HepG2 (cell line): ENCODE measurements at regions not wholly inside any gene's neighbourhood (a gene's known extent, or its start where the extent isn't known, plus 50 kb on each side); places are given as distances from the start of the nearest gene placed in this dataset.

Experiments
- ATAC-seq: fragments of 200-7000 bp; cut with Tn5 transposase; 3 replicates; pipeline ENCODE4 v1.9.1; 2020; ENCODE audit warnings: mild to moderate bottlenecking, moderate library complexity
- BruUV-seq: library from RNA; stranded (reverse); fragments of 400-500 nt; replicated peaks from 2 replicates; lab custom pipeline; 2021; lab: Mats Ljungman, UMichigan
- CTCF ChIA-PET: fragments of 300-600 bp; formaldehyde crosslinking; extraction: SDS; loops from one replicate; lab custom pipeline; 2021; ENCODE audit warnings: low total read pairs, inconsistent platforms, low intra/inter-chr PET ratio; lab: Yijun Ruan, JAX
- POLR2A ChIA-PET: fragments of 350-600 bp; sonication (Branson Sonifier 250); formaldehyde crosslinking; loops from one replicate; lab custom pipeline; 2020; ENCODE audit warnings: antibody characterized with exemption, inconsistent platforms; lab: Yijun Ruan, JAX
- DNase-seq: peaks from one replicate; pipeline ENCODE4 v3.0.0-alpha.2; 2015; ENCODE audit warnings: low spot score
- FAIRE-seq: peaks from 3 replicates; lab custom pipeline; 2011; peaks lifted over from hg19 to GRCh38; lab: Jason Lieb, UNC
- H2AFZ ChIP-seq: one replicate; pipeline ENCODE4 v1.6.1; 2011; ENCODE audit warnings: low read length, inconsistent platforms
- H3K27ac ChIP-seq: fragments of 300-600 bp; 3 replicates; pipeline ENCODE4 v1.8.0; 2011; ENCODE audit warnings: mixed run types, mild to moderate bottlenecking, mixed read lengths, low read length, inconsistent platforms; ENCODE audit not compliant: insufficient read depth; ENCODE audit errors: extremely low read length
- H3K27me3 ChIP-seq, 2 experiments: fragments of 200-600 bp in 1 of 2; 2 replicates in 1 of 2; 3 replicates in 1 of 2; pipeline versions ENCODE4 v1.6.0 to v1.8.0; 2011; ENCODE audit warnings: low read length in 2 of 2, mild to moderate bottlenecking in 2 of 2, moderate library complexity in 2 of 2, inconsistent platforms in 1 of 2; ENCODE audit not compliant: insufficient read depth in 2 of 2, control insufficient read depth in 1 of 2
- H3K36me3 ChIP-seq, 2 experiments: fragments of 200-600 bp in 1 of 2; replicated peaks in 1 of 2; 2 replicates in 1 of 2; 3 replicates in 1 of 2; pipeline versions ENCODE4 v1.5.1 to v1.8.0; 2011; ENCODE audit warnings: low read length in 2 of 2, inconsistent platforms in 1 of 2; ENCODE audit not compliant: insufficient read depth in 2 of 2, control insufficient read depth in 1 of 2
- H3K4me1 ChIP-seq: 2 replicates; pipeline ENCODE4 v1.5.1; 2012; ENCODE audit warnings: low read length, inconsistent platforms; ENCODE audit not compliant: insufficient read depth
- H3K4me2 ChIP-seq: 2 replicates; pipeline ENCODE4 v1.6.0; 2011; ENCODE audit warnings: low read depth, low read length, inconsistent platforms
- H3K4me3 ChIP-seq, 3 experiments: fragments of 200-600 bp in 1 of 3; sonication (generic), shearing (Covaris generic) in 1 of 3; replicated peaks in 1 of 3; 2 replicates each; pipeline ENCODE4 v1.5.1; 2011 to 2016; ENCODE audit warnings: low read length in 3 of 3, inconsistent platforms in 2 of 3, low read depth in 2 of 3, mild to moderate bottlenecking in 2 of 3, control low read depth in 1 of 3, mixed read lengths in 1 of 3; ENCODE audit not compliant: insufficient read depth in 1 of 3
- H3K79me2 ChIP-seq: one replicate; pipeline ENCODE4 v1.6.1; 2011; ENCODE audit warnings: low read length, inconsistent platforms; ENCODE audit not compliant: insufficient read depth
- H3K9ac ChIP-seq: 2 replicates; pipeline ENCODE4 v1.6.0; 2011; ENCODE audit warnings: mild to moderate bottlenecking, low read depth, low read length, inconsistent platforms; ENCODE audit not compliant: insufficient read depth
- H3K9me3 ChIP-seq: 2 replicates; pipeline ENCODE4 v1.5.1; 2012; ENCODE audit warnings: mild to moderate bottlenecking, low read length
- H4K20me1 ChIP-seq: 2 replicates; pipeline ENCODE4 v1.6.0; 2011; ENCODE audit warnings: inconsistent platforms, mild to moderate bottlenecking, low read length, moderate library complexity; ENCODE audit not compliant: insufficient read depth
- ATRX ChIP-seq: sonication (generic); formaldehyde crosslinking; IDR thresholded peaks from 2 replicates; pipeline ENCODE4 v1.4.0; 2020; ENCODE audit warnings: missing genetic modification reagents, borderline replicate concordance
- BRD4 ChIP-seq: sonication (generic); formaldehyde crosslinking; IDR thresholded peaks from 2 replicates; pipeline ENCODE4 v1.4.0; 2020; ENCODE audit warnings: missing genetic modification reagents
- MBD4 ChIP-seq: IDR thresholded peaks from 2 replicates; pipeline ENCODE4 v1.6.1; 2012; ENCODE audit warnings: low read length, inconsistent platforms, borderline replicate concordance
- ZNF451 ChIP-seq: sonication (generic); formaldehyde crosslinking; IDR thresholded peaks from 2 replicates; pipeline ENCODE4 v1.5.0; 2020; ENCODE audit warnings: mild to moderate bottlenecking, missing genetic modification reagents
- ZNF672 ChIP-seq: sonication (generic); formaldehyde crosslinking; IDR thresholded peaks from 2 replicates; pipeline ENCODE4 v1.8.1; 2022; ENCODE audit warnings: missing genetic modification reagents
- ZNF674 ChIP-seq: sonication (generic); formaldehyde crosslinking; IDR thresholded peaks from 2 replicates; pipeline ENCODE4 v1.5.0; 2020; ENCODE audit warnings: low read depth, mild to moderate bottlenecking, missing genetic modification reagents
- ZNF746 ChIP-seq: sonication (generic); formaldehyde crosslinking; IDR thresholded peaks from 2 replicates; pipeline ENCODE4 v1.8.0; 2022; ENCODE audit warnings: mild to moderate bottlenecking, missing genetic modification reagents
- ZNF761 ChIP-seq: sonication (generic); formaldehyde crosslinking; conservative IDR thresholded peaks from 2 replicates; pipeline ENCODE4 v1.4.0; 2020; ENCODE audit warnings: mild to moderate bottlenecking, missing genetic modification reagents
- WGBS: methylation state at CpG from one replicate; pipeline ENCODE4 v1.1.6; 2017; ENCODE audit warnings: low lambda C conversion rate; 5-methylcytosine and 5-hydroxymethylcytosine counted together
- in situ Hi-C: cut with HindIII; loops from 2 replicates; pipeline ENCODE4 v1.10.0; 2017; ENCODE audit warnings: low pct_unique_long_range_greater_than_20kb; ENCODE audit not compliant: extremely low pct_ligation_motif_present
- intact Hi-C: fragments of 100-400 bp; cut with micrococcal nuclease; formaldehyde crosslinking; loops from one replicate; pipeline ENCODE4 v1.10.0; 2022; ENCODE audit not compliant: unreplicated experiment
- TF ChIP-seq, protein P1 (sequence below): IDR thresholded peaks from 2 replicates; pipeline ENCODE4 v1.6.1; 2016; ENCODE audit warnings: low read depth, control low read depth
- TF ChIP-seq, protein P2 (sequence below): sonication (generic); formaldehyde crosslinking; IDR thresholded peaks from 2 replicates; pipeline ENCODE4 v1.8.1; 2023; ENCODE audit warnings: missing genetic modification reagents, inconsistent platforms, borderline replicate concordance
- TF ChIP-seq, protein P3 (sequence below): IDR thresholded peaks from 2 replicates; pipeline ENCODE4 v1.6.1; 2016; ENCODE audit warnings: low read depth

DNA sequence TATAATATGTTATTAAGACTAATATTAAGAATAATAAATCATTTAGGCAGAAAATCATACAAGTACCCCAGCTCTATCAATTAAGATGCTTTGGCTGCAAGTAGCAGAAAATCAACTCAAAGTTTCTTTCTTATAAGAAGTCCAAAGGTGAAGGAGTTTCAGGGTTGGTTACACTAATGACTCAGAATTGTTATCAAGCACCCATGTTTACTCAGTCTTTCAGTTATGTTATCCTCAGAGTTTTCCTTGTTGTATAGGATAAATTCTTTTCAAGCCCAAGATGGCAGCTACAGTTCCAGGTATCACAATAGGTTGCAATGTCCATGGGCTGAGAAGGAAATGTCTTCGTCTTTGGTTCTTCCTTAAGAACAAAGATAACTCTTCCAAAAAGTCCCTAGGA is 163.6 kb downstream of the TNFSF18 start:
- no peaks in the 10 kb centered on the region for H3K27me3 ChIP-seq
- H3K79me2 ChIP-seq, result no peaks in the 10 kb centered on the region
- no peaks in the 10 kb centered on the region for H3K9me3 ChIP-seq
- H3K36me3 ChIP-seq, result no peaks in the 10 kb centered on the region
- ChIA-PET POLR2A (no interaction called here), CTCF (no interaction called here)
- no peaks in the 10 kb centered on the region for H4K20me1 ChIP-seq
- TF ChIP-seq, protein P1, sequence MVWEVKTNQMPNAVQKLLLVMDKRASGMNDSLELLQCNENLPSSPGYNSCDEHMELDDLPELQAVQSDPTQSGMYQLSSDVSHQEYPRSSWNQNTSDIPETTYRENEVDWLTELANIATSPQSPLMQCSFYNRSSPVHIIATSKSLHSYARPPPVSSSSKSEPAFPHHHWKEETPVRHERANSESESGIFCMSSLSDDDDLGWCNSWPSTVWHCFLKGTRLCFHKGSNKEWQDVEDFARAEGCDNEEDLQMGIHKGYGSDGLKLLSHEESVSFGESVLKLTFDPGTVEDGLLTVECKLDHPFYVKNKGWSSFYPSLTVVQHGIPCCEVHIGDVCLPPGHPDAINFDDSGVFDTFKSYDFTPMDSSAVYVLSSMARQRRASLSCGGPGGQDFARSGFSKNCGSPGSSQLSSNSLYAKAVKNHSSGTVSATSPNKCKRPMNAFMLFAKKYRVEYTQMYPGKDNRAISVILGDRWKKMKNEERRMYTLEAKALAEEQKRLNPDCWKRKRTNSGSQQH (CRISPR knock-in tag), result no peak
- TF ChIP-seq ZNF746 (CRISPR knock-in tag) (no peak), BRD4 (CRISPR knock-in tag) (no peak), ZNF451 (CRISPR knock-in tag) (no peak), MBD4 (no peak), ZNF761 (CRISPR knock-in tag) (no peak), ZNF674 (no peak), ZNF672 (no peak), ATRX (CRISPR knock-in tag) (no peak)
- TF ChIP-seq, protein P2, sequence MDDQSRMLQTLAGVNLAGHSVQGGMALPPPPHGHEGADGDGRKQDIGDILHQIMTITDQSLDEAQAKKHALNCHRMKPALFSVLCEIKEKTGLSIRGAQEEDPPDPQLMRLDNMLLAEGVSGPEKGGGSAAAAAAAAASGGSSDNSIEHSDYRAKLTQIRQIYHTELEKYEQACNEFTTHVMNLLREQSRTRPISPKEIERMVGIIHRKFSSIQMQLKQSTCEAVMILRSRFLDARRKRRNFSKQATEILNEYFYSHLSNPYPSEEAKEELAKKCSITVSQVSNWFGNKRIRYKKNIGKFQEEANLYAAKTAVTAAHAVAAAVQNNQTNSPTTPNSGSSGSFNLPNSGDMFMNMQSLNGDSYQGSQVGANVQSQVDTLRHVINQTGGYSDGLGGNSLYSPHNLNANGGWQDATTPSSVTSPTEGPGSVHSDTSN (CRISPR knock-in tag), result no peak
- TF ChIP-seq, protein P3, sequence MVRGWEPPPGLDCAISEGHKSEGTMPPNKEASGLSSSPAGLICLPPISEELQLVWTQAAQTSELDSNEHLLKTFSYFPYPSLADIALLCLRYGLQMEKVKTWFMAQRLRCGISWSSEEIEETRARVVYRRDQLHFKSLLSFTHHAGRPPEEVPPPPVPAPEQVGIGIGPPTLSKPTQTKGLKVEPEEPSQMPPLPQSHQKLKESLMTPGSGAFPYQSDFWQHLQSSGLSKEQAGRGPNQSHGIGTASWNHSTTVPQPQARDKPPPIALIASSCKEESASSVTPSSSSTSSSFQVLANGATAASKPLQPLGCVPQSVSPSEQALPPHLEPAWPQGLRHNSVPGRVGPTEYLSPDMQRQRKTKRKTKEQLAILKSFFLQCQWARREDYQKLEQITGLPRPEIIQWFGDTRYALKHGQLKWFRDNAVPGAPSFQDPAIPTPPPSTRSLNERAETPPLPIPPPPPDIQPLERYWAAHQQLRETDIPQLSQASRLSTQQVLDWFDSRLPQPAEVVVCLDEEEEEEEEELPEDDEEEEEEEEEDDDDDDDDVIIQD (CRISPR knock-in tag), result no peak
- intact Hi-C loops, result no loop called here
- no TSS peak for BruUV-seq
- in situ Hi-C loops, result no loop called here
- no peak overlapping the region for H3K27ac ChIP-seq
- no peak for DNase-seq
- 0% methylated on average over 1 of the region's 1 CpG for WGBS
- no peak for FAIRE-seq
- H3K4me2 ChIP-seq, result no peak overlapping the region
- ATAC-seq, result no peak
- no peak overlapping the region for H3K9ac ChIP-seq
- no peak overlapping the region for H2AFZ ChIP-seq
- no peaks in the 10 kb centered on the region for H3K4me1 ChIP-seq
- H3K4me3 ChIP-seq, result no peak overlapping the region
